HG03064 (cell line): ENCODE measurements at regions not wholly inside any gene's neighbourhood (a gene's known extent, or its start where the extent isn't known, plus 50 kb on each side); places are given as distances from the start of the nearest gene placed in this dataset.

ENCODE experiments used
- ATAC-seq: cut with Tn5 transposase; IDR thresholded peaks from one replicate; pipeline ENCODE4 v1.9.1; 2021; ENCODE audit warnings: low read depth; ENCODE audit not compliant: unreplicated experiment

DNA sequence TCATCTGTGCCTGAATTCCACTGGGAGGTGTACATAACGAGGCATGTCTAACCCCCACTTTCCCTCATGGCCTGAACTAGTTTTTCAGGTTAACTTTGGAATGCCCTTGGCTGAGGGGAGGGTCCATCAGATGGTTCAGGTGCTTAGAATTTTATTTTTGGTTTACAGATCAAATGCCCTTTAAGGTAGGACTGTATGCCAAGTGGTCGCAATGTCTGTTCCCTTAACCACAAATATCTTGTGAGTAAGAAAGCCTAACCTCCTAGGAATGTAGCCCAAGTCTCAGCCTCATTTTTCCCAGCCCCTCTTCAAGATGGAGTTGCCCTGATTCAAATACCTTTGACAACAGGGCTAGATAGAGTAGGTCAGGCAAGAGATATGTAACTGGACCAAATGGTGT lies 78.4 kb downstream of the RNASET2 start:
- ATAC-seq: no peak

DNA sequence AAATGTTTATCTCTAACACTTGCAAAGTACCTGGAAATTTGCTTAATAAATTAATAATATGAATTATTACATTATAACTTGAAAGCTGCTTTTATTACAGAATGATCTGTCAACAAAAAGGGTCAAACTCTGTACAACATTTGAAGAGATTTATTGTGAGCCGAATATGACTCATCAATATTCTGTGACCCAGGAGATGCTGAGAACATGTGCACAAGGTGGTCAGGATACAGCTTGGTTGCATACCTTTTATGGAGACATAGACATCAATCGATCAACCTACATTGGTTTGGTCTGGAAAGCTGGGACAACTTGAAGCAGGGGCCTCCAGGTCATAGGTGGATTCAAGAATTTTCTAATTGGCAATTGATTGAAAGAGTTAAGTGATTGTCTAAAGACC lies 79.0 kb downstream of the RNASET2 start:
- ATAC-seq: no peak

DNA sequence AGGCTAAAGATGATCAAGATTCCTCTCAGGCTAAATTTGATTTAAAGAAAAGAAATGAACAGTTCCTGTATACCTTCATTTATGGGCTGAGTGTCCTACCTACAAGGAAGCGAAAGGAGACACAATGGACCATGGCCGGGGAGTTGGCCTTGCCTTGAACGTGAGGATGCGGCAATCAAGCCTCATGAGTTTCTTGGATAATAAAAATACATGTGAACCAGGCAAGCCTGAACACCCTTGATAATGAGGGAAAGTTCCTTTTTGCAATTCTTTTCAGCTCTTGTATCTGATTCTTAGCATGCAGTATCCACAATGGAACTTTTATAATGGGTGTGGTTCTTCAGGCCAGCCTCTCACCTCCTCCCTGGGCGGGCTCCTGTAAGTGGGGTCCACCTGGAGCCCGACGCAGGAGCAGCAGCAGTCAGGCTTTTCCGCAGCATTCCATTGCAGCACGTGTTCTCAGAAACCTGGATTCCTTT lies 83.8 kb downstream of the RNASET2 start:
- no peak for ATAC-seq

DNA sequence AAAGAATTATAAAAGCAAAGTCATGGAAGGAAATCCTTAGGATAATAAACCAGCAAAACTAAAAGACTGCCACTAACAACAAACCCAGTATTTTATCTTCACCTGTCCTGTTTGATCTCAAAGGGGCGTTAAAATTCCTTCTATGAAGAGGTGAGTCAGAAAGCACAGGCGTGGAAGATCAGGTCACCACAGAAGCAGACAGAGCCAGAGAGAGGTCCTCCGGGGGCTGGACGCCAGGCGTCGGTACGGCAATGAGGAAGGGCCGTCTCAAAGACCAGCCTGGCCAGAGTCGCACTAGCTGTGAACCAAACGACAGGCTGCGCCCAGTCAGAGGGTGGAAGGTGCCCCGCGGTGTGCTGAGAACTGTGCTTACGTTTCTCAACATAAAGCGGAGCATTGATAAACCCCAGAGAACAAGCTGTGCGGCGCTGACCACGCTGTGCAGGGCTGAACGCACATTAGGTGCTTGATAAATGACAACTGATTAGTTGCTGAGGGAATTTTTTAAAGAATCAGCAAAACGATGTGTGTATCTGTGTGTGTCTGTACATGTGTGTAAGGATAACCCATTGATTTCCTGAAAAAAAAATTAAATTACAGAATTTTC lies 85.6 kb downstream of the RNASET2 start:
- no peak for ATAC-seq

DNA sequence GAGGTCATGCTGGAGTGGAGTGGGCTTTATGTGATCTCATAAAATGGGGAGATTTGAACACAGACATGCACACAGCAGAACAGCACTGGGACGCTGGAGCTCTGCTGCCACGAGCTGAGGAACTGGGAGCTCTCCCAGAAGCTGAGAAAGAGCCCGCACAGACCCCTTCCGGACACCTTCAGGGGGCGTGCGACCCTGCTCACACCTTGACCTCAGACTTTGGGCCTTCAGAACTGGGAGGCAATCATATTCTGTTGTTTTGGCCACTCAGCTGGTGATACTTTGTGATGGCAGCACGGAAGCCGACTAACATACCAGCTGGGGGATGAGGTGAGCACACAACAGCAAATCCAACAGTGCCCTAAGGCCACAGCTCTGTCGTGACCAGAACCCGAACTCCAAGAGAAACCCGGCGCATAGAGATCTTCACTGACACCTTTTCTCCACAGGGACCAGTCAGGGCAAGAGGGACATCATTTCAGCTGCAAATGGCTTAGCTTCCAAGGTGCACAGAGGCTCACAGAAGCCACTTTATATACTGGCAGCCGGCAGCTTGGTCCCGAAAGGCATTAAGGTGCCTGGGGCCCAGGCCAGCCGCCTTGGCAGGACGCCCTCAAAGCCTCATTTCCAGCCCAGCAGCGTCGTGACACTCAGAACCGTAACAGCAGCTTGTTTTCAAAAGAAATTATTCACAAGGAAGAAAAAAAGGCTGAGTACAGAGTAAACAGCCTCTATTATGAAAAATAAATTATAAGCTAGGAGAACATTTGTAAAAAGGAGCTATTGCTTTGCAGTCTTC lies 89.3 kb downstream of the RNASET2 start:
- ATAC-seq: no peak

DNA sequence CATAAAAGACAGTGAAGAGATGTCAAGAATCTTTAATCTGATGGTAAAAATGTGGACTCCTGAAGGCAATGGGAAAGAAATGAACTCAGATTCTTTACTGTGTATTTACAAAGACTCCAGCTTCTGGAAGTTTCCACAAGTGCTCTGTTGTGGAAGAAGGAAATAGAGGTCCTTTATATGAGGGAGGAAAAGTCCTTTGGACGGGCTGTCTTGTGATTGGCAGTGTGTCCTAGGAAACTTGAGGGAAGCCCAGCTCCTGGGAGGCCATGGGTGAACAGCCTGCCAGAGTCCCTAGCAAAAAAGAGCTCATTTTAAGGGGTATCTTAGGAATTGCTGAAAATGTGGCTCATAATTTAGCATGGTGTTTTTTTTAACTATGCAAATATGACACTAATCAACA lies 92.0 kb downstream of the RNASET2 start:
- no peak for ATAC-seq

DNA sequence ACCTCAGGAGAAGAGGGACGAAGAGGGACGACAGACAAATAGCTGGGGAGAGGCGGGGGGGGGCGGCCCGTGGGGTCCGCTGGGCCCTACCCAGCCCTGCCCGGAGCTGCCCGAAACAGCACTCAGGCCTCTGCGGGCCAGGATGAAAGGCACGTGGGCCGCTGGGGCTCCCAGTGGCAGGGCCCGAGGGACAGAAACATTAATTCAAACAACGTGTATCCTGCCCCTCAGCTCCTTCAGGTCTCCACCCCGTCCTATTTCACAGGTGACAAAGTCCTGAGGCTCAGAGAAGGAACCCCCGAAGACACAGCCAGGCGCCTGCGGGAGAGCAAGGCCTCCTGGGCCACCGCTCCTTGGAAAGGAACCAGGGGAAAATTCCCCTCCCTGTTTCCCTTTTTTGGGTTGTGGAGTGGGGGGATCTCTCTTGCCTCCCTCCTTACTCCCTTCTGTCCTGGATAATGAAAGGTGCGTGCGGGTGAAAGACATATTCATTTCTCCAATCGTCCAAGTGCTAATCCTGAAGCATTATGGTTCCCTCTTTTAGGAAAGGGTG lies 93.3 kb downstream of the RNASET2 start:
- ATAC-seq: no peak

DNA sequence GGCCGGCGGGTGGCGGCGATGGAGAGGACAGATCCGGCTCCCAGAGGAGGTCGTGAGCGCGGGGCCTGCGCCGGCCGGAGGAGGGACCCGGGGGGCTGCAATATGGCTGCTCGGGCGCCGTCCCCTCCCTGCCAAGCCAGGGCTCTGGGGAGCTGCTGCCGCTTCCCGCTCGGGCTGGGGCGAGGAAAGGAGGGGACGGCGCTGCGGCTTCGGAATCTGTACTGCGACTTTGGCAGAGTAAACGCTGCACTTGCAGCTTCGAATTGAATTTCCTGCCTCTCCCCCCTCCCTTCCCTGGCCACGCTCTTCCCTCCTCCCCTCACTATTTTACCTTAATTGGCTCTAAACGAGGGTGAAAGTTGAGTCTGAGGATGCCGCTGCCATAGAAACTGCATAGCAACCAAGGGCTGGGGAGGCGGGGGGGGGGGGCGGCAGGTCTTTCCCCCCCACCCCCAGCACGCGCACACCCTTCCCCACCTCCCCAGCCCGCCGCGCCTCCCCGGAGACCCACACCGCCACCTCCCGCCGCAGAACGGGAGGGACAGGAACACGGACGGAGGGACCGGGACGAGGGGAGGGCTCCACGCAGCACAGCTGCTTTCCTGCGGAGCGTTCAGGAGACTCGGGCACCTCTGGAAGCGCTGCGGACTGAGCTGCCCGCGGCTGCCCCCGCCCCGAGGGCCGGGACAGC lies 93.9 kb downstream of the RNASET2 start:
- no peak for ATAC-seq

DNA sequence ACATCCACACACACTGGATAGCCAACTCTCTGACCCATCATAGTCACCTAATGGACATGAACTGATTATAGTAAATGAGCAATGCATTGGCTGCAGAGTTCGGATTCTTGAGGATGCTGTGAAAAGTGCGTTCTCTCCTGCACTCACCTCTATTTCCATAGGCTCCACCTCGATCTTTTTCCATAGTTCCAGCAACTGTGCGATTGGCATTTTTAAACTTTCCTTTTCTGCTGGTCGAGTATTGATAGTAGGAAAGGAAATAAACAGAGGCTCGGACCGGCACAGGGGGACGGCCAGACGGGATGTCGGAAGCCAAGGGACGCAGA lies 94.4 kb downstream of the RNASET2 start:
- no peak for ATAC-seq

DNA sequence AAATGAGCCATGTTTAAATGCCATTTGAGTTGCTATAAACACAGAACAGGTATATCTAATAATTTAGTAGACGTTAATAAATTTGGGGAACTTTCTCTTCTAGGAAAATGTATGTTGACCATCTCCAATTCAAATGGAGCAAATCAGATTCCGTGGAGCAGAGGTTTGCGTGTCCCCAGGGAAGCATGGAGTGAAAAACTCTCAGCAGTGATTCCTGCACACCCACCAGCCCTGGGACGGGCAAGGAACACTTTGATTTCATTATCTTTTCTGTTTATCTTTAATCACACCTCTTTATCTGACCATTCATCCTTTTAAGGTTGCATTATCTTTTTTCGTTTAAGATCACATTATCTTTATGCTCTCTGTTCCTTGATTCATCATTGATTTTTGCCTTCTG lies 95.0 kb downstream of the RNASET2 start:
- ATAC-seq: no peak

DNA sequence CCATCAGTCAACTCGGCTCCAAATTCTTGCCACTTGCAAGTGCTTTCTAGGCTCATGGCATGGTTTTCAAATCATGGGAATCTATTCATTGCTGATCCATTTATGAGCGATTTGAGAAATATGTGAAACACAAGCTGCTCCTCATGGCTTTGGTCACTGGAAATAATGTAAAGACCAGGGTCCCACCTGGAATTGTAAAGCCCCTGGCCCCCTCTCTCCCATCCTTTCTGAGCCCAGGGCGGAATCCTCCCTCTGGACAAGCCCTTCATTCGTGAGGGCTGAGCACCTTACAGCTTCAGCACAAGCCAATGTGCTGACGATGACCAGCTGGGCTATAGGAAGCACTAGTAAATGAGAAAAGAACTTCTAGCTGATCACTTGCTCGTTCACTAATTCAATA lies 96.0 kb downstream of the RNASET2 start:
- ATAC-seq: no peak

DNA sequence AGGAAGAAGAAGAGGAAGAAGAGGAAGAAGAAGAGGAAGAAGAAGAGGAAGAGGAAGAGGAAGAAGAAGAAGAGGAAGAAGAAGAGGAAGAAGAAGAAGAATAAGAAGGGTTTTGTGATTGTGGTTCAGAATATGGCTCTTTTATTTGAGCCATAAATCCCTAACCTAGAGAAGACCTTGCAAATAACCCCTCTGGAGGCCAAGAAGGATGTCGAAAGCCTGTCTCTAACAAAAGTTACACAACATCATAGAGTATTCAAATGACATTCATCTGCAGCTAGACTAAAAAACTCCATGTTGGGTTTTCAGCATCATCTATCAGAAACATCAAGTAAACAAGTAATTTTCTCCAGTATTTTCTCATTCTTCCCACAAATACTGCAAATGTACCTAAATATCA lies 100.9 kb downstream of the RNASET2 start:
- no peak for ATAC-seq

DNA sequence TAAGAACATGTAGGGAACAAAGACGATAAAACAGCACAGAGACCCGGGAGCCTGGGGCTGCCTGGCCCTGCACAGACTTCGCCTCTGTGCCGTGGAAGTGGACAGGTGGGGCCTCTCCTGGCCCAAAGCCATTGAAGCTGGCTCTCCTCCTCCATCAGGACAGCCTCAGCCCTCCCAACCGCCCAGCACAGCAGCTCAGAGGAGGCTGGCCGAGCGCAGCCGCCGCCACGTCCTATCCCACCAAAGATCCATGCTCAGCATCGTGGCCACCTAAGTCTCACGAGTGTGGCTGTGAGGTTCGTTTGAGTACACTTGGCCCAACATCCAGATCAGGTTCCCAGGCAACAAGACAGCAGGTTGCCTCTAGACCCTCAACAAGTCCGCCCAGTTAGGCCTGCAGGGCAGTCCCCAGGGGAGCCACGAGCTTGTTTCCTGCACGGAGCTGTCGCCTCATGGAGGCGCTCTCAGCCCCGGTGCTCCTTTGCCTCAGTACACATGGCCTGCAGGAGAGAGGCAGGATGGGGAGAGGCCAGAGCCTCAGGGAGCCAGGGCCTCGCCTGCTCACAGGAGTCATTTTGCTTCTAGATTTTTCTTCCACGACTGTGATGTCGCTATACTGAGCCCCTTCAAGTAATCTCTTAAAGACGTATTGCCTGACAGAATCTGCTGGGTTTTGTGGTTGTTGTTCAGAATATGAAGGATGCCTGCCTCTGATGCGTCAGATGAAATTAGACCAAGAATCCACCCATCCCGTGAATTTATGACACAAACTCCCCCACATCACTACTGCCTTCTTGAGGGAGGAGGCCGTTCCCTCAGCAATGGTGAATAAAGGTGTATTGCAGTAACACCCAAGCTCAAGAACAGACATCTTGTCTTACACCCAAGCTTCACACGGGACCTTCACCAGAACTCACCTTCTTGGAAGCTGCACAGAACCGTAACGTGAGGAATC lies 102.7 kb downstream of the RNASET2 start:
- ATAC-seq: no peak

DNA sequence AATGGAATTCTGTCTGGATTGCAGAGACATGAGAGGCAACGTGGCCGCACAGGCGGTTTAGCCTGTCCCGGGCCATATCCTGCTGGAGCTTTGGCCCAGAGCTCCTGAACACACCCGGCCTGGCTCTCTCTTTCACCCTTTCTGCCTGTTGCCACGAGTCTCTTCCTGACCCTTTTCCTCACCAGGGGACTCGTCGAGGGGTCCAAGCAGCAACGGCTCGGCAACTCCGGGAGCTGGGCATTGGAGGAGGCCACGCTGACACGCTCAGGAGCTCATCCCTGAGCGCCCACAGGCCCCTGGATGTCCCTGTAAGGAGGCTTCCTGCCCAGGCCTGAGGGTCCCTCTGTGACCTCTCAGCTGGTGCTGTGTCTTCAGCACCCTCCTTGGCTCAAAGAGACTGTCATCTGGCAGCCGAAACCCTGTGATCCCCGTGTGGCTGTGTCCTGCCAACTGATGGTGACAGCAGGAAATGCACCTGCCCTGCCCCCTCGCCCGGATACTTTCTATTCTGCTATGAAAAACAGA lies 103.8 kb downstream of the RNASET2 start:
- ATAC-seq: no peak

DNA sequence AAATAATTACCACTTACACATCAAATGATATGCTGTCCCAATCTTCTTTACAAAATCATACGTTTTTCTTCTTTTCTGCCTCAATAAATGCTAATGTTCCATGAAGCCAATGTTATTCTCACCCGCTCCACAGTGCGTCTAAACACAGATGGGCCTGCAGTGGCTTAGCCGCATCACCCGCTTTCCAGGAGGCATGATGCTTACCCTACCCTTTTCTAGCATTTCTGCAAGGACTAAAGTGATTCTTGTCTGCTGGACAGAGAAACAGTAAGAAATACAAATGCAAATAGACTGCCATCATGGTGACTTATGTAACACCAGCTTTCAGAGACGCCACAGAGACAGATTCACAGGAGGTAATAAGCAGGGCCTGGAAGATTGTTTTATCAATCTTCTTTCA lies 104.4 kb downstream of the RNASET2 start:
- ATAC-seq: no peak

DNA sequence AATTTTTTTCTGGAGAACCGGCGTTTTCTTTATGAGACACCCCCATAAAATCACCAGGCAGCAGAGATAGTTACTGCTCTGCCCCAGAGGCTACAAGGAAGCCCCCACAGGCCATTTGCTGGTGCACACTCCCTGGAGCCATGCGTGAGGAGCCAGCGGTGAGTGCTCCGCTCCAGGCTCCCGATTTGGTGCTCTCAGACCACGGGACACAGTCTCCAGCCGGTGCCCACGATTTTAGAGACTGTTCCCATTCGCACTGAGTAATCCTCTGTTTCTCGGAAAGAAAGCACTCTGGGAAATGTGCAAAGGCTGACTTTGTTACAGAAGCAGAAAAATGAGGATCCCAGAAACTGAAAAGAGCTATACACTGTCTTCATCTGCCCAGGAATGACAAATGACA lies 104.9 kb downstream of the RNASET2 start:
- no peak for ATAC-seq

DNA sequence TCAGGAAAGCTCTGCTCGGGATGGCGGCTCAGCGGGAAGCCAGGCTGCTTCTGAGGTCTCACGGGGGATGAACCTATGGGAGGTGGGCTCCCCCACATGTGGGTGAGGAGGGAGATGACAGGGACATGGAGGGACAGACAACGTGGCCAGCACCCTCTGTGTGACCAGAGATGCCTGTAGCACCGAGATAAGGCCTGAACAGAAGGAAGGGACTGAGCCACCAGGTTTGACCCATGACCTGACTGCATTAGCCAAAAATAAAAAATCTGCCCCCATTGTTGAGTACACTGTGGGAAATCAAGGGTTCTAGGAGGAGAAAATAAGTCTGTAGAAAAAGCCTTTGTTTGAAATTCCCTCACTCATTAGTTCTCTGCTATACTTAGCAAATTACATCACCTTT lies 105.7 kb downstream of the RNASET2 start:
- no peak for ATAC-seq

DNA sequence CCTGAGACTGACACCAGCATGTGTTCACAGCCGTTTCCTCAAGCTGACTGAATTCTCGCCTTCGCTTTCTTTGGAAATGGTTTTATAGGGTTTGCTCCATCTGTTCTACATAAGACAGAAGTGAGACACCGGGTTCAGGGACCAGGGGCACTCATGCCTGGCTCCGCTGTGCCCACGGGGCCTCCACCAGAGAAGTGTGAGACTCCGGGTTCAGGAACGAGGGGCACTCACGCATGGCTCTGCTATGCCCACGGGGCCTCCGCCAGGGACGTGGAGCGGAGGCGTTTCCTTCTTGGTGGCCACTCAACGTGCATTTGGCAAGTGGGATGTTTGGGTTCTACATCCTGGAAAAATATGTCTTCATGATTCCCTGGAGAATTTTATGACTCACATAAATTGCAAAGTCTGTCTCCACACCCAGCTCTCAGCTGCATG lies 106.6 kb downstream of the RNASET2 start:
- ATAC-seq: no peak

DNA sequence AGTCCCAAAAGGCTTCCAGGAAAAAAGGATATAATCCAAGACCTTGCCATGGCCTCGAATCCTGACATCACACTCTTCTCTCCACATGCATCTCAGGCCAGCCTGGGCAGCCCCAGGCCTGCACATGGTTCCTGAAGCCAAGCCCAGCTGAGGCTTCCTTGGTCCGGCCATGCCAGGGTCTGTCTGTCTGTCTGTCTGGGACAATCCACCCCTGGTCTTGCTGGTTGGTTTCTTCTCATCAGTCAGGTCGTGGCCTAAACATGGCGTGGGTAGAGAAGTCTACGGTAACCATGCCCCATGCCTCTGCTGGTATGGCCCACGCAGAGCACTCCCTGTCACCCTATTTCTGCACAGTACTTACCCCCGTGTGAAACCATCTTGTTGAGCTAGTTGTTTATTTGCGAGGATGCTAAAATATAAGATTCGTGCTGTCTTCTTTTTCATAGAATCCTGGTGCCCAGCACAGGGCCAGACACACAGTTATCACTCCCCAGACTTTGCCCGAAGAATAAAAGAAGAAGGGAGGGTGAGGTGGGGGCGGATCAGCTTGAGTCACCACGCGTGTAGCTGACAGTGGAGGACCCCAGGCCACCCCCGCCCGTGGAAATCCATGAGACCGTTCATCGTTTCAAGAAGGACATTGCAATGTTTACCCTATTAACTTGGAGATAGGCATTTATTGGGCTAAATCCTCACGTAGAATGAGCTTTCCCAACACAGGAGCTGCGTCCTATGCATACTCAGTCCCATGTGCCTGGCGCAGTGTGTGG lies 107.2 kb downstream of the RNASET2 start:
- ATAC-seq: no peak
